Mammary epithelial cell (primary cell): ENCODE measurements at regions not wholly inside any gene's neighbourhood (a gene's known extent, or its start where the extent isn't known, plus 50 kb on each side); places are given as distances from the start of the nearest gene placed in this dataset.

Source experiments
- CTCF ChIP-seq, 2 donors: IDR thresholded peaks in 1 of 2; conservative IDR thresholded peaks in 1 of 2; 2 replicates each; pipeline ENCODE4 v1.5.1; 2011 to 2012; ENCODE audit warnings: inconsistent platforms in 2 of 2, low read length in 2 of 2, mild to moderate bottlenecking in 2 of 2, control low read depth in 1 of 2, low read depth in 1 of 2; ENCODE audit not compliant: insufficient read depth in 1 of 2; ENCODE audit errors: extremely low read depth in 1 of 2
- EZH2 ChIP-seq: IDR thresholded peaks from 2 replicates; pipeline ENCODE4 v1.6.1; 2012; ENCODE audit warnings: low read length, inconsistent platforms, borderline replicate concordance

- TF ChIP-seq CTCF (conservative IDR thresholded peaks at IDR 0.05 in 1 of 2, IDR thresholded peaks at IDR 0.05 in 1 of 2; ENCODE audit: extremely low read depth in 1 of 2, insufficient read depth in 1 of 2, low read depth in 1 of 2, low read length in 2 of 2) (no peak), EZH2 (no peak)
These were observed 118.7 kb downstream of the MRM1 start for GRCh38 chr17:36720131-36720530.
